IPS-20b (cell line): ENCODE measurements at regions not wholly inside any gene's neighbourhood (a gene's known extent, or its start where the extent isn't known, plus 50 kb on each side); places are given as distances from the start of the nearest gene placed in this dataset.

Experiments used
- H3K27ac ChIP-seq: one replicate; pipeline ENCODE4 v1.5.1; 2013; ENCODE audit warnings: low read length
- H3K27me3 ChIP-seq: 2 replicates; pipeline ENCODE4 v1.6.1; 2013; ENCODE audit warnings: mild to moderate bottlenecking, low read length, inconsistent platforms; ENCODE audit not compliant: insufficient read depth
- H3K36me3 ChIP-seq: 2 replicates; pipeline ENCODE4 v1.6.1; 2013; ENCODE audit warnings: low read depth, mild to moderate bottlenecking, inconsistent platforms, low read length, moderate library complexity; ENCODE audit not compliant: insufficient read depth
- H3K4me1 ChIP-seq: 2 replicates; pipeline ENCODE4 v1.6.1; 2013; ENCODE audit warnings: mild to moderate bottlenecking, control low read depth, inconsistent platforms, low read length, moderate library complexity; ENCODE audit not compliant: insufficient read depth
- H3K4me3 ChIP-seq: 2 replicates; pipeline ENCODE4 v1.5.1; 2013; ENCODE audit warnings: mild to moderate bottlenecking, low read length, inconsistent platforms
- H3K9ac ChIP-seq: 2 replicates; pipeline ENCODE4 v1.6.1; 2013; ENCODE audit warnings: low read depth, mild to moderate bottlenecking, inconsistent platforms, low read length, moderate library complexity
- H3K9me3 ChIP-seq: 2 replicates; pipeline ENCODE4 v1.6.1; 2013; ENCODE audit warnings: mild to moderate bottlenecking, low read depth, low read length, inconsistent platforms; ENCODE audit not compliant: insufficient read depth

DNA sequence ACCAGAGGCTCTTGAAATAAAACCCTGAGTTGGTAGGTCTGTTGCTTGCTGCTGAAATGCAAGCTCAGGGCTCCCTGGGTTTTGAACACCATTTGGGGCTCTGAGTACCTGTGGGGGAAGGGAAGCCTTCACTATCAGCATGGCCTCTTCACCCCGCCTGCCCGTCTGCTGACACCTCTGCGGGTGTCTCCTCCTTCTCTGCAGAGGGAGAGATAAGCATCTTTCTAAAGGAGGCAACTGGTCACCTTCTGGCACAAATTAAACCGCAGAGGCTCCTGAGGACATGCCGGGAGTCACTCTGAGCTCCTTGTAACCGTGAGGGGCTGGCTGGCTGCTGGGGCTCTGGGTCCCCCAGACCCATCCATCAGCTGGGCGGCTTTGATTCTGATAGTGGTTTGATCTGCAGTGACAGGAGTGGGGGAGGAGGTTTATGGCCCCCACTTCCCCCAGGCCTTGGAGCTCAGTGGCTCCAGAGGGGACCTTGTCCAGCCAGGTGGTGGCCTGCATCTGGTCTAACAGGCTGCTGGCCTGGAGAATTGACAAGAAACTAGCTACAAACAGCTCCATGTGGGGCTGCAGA is 123.5 kb downstream of the IRF8 start:
- no peak overlapping the region for H3K9ac ChIP-seq
- peaks cover 21% of the 10 kb centered on the region for H3K9me3 ChIP-seq
- no peaks in the 10 kb centered on the region for H3K4me1 ChIP-seq
- no peak overlapping the region for H3K4me3 ChIP-seq
- no peaks in the 10 kb centered on the region for H3K27me3 ChIP-seq
- H3K27ac ChIP-seq = no peak overlapping the region
- H3K36me3 ChIP-seq = no peaks in the 10 kb centered on the region

DNA sequence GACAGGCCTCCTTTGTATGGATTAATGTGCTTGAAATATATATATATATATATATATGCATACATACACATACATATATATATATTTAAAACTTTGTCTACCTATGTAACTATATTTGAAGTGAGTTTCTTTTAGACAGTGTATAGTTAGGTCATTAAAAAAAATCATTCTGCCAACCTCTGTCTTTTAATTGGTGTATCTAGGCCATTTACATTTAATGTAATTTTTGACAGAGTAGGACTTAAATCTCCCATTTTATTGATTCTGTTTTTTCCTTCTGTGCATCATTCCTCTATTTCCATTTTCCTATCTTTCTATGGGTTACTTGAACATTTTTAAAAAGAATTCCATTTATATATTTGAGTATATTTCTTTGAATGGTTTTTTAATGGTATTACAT is 125.2 kb downstream of the IRF8 start:
- peaks cover 21% of the 10 kb centered on the region for H3K9me3 ChIP-seq

DNA sequence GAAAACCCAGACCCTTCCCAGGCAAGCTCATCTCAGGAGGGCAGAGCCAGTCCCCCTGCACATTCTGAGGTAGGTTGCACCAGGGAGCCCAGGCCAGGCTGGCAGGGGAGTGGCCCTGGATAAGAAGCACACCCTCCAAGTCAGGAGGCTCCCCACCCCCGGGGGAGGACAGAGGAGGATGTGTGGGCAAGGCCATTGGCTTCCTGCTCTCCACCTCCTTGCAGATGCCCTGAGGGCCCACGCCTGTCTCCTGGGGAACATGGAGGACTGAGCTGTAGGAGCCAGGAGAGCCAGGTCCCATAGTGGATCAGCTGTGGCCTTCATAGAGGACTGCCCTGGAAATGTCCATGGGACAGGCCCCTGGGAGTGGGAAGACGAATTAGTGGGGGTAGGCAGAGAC is 126.7 kb downstream of the IRF8 start:
- no peaks in the 10 kb centered on the region for H3K27me3 ChIP-seq
- no peak overlapping the region for H3K9ac ChIP-seq
- no peak overlapping the region for H3K27ac ChIP-seq
- peaks cover 11% of the 10 kb centered on the region; the same call in 1 of the 2 replicates for H3K9me3 ChIP-seq
- no peak overlapping the region for H3K4me3 ChIP-seq
- no peaks in the 10 kb centered on the region for H3K36me3 ChIP-seq
- H3K4me1 ChIP-seq = no peaks in the 10 kb centered on the region

More for the DNA sequence above, 125.2 kb downstream of the IRF8 start:
- Histone ChIP-seq H3K4me3 (no peak overlapping the region), H3K27me3 (no peaks in the 10 kb centered on the region), H3K27ac (no peak overlapping the region), H3K36me3 (no peaks in the 10 kb centered on the region), H3K4me1 (no peaks in the 10 kb centered on the region), H3K9ac (no peak overlapping the region)

- H3K4me1 ChIP-seq = no peaks in the 10 kb centered on the region
- H3K36me3 ChIP-seq = no peaks in the 10 kb centered on the region
- H3K4me3 ChIP-seq = no peak overlapping the region
- no peaks in the 10 kb centered on the region for H3K27me3 ChIP-seq
- peaks cover 11% of the 10 kb centered on the region; the same call in 1 of the 2 replicates for H3K9me3 ChIP-seq
- H3K9ac ChIP-seq = no peak overlapping the region
- no peak overlapping the region for H3K27ac ChIP-seq
Observed at GRCh38 chr16:86026171-86026910, 127.4 kb downstream of the IRF8 start.

- no peaks in the 10 kb centered on the region for H3K27me3 ChIP-seq
- H3K9me3 ChIP-seq = peaks cover 11% of the 10 kb centered on the region; the same call in 1 of the 2 replicates
- H3K4me1 ChIP-seq = no peaks in the 10 kb centered on the region
Observed at GRCh38 chr16:86026916-86027315, 128.0 kb downstream of the IRF8 start.

DNA sequence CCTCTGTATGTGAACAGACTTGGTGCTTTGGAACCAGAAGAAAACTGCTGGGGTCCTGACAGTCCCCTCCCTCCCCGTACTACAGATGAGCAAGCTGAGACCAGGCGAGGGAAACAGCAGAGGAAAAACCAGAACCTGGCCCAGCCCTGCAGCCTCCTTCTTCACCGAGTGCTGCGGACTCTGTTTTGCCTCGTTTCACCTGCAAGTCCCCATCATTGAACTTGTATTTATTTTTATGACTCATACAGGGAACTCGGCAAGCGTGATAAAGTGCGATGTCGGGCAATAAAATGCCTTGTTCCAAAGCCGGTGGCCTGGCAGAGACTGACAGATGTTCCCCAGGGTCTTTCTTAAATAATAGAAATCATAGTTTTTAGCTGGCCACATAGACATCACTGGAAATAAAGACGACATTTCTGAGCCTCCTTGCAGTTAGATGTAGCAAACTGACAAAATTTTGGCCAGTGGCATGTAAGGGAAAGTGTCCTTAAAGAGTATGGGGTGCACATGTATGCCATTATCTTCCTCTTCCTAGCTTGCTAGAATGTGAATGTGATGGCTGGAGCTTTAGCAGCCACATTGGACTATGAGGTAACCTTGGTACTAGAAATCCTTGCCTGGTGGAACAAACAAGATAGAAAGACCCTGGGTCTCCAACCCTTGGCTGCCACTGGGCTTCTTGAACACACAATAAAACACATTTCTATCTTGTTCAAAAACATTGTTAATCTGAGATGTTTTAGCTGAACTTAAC is 128.6 kb downstream of the IRF8 start:
- Histone ChIP-seq H3K27me3 (no peaks in the 10 kb centered on the region; the same call in 1 of the 2 replicates), H3K4me3 (no peak overlapping the region), H3K9ac (no peak overlapping the region), H3K4me1 (peaks cover under 1% of the 10 kb centered on the region; the same call in 1 of the 2 replicates), H3K9me3 (peaks cover 11% of the 10 kb centered on the region; the same call in 1 of the 2 replicates), H3K27ac (no peak overlapping the region), H3K36me3 (no peaks in the 10 kb centered on the region)

More at GRCh38 chr16:86026916-86027315, 128.0 kb downstream of the IRF8 start:
- H3K36me3 ChIP-seq = no peaks in the 10 kb centered on the region
- H3K27ac ChIP-seq = no peak overlapping the region
- no peak overlapping the region for H3K4me3 ChIP-seq
- H3K9ac ChIP-seq = no peak overlapping the region

DNA sequence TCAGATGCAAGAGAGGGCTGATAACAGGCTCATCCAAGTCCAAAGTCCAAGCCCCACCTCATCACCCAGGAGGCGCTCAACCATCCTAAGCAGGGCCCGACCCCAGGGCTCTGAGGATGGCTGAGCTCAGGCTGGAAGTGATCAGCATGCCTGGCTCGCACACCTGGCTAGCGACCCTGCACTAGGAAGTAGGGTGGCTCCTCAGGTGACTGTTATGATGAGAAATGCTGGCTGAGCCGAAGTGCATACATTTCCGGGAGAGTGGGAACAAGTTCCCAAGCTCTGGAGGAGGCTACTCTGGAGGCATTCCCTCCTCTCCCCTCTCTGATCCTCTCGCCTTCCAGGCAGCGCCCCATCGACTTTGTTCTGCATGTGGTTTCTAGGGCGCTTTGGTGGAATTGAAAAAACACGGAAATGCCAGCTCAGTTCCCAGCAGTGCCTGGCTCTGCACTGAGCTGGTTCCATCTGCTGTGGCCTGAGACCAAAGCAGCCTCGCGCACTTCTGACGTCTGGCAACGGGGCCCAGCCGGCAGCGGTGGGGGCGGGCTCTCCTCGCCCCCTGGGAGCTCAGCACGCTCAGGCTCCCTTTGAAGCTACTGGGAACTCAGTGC is 130.3 kb downstream of the IRF8 start:
- Histone ChIP-seq H3K9ac (no peak overlapping the region), H3K4me1 (peaks cover 4% of the 10 kb centered on the region; the same call in 1 of the 2 replicates), H3K27ac (no peak overlapping the region), H3K27me3 (peaks cover 9% of the 10 kb centered on the region), H3K36me3 (no peaks in the 10 kb centered on the region), H3K9me3 (peaks cover 5% of the 10 kb centered on the region; the same call in 1 of the 2 replicates), H3K4me3 (no peak overlapping the region)

- H3K9me3 ChIP-seq = no peaks in the 10 kb centered on the region; the same call in 1 of the 2 replicates
- no peak overlapping the region for H3K9ac ChIP-seq
- no peak overlapping the region for H3K4me3 ChIP-seq
- peaks cover 9% of the 10 kb centered on the region for H3K27me3 ChIP-seq
- no peaks in the 10 kb centered on the region for H3K36me3 ChIP-seq
- no peak overlapping the region for H3K27ac ChIP-seq
- H3K4me1 ChIP-seq = peaks cover 7% of the 10 kb centered on the region; the same call in 1 of the 2 replicates
Observed at GRCh38 chr16:86030116-86030515, 131.2 kb downstream of the IRF8 start.

DNA sequence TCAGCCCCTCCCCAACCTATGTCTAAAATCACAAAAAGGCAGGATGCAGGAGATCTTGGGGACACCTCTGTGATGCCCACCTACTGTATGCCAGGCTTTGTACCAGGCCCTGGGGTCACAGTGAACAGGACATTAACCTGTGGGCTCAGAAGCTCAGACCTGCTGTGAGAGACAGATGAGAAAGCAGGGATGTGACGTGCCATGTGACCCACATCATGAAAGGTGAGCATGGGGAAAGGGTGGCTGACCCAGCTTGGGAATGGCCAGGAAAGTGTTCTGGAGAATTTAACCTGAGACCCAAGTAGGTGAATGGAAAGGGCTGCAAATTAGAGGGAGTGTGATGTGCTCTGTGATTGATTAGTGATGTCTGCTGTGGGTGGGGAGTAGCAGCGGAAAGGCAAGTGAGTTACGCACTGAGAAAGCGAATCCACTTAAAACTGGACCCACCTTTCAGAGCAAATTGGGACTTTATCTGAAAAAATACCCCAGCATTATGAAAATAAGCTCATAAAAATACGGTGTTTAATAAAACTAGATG is 132.2 kb downstream of the IRF8 start:
- Histone ChIP-seq H3K36me3 (no peaks in the 10 kb centered on the region), H3K4me3 (no peak overlapping the region), H3K27ac (no peak overlapping the region), H3K4me1 (peaks cover 7% of the 10 kb centered on the region; the same call in 1 of the 2 replicates), H3K9ac (no peak overlapping the region), H3K9me3 (no peaks in the 10 kb centered on the region; the same call in 1 of the 2 replicates), H3K27me3 (peaks cover 9% of the 10 kb centered on the region)

DNA sequence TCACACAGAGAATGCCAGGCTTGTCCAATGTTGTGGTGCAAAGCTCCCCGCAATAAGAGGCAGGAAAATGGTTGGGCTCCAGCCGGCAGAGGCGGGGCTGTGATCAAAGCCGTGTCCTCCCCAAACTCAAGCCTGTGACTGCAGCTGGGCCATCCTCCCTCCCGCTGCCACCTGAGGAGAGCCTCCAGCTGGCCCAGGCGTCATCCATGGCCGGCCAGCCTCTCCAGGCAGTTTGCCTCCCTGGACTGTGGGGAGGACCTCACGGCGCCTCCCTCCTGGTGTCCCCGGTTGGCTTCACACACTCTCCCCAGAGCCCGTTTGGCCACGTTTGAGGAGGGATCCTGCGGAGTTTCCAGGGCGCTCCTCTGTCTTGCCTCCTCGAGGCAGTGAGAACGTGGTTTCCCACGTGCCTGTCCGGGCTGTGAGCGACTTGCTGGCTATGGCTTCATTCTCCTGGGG is 134.1 kb downstream of the IRF8 start:
- Histone ChIP-seq H3K4me1 (peaks cover 7% of the 10 kb centered on the region; the same call in 1 of the 2 replicates), H3K27ac (no peak overlapping the region), H3K9ac (no peak overlapping the region)

DNA sequence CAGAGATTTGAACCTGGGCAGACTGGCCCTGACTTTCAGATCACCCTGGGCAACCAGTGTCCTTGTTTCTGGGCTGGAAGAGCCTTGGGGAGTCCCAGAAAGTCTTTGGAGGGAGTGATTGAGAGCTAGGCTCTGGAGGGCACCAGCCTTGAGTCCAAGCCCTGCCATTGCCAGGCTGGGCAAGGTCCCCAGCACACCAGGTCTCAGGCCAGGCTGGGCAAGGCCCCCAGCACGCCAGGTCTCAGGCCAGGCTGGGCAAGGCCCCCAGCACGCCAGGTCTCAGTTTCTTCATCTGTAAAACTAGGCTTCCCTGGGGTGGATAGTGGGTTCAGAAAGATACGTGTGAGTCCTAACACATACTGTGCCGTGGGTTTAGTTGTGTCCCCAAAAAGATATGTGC is 135.0 kb downstream of the IRF8 start:
- Histone ChIP-seq H3K27me3 (peaks cover 9% of the 10 kb centered on the region), H3K4me1 (peaks cover 7% of the 10 kb centered on the region; the same call in 1 of the 2 replicates), H3K4me3 (no peak overlapping the region)

More for the DNA sequence above, 134.1 kb downstream of the IRF8 start:
- no peaks in the 10 kb centered on the region; the same call in 1 of the 2 replicates for H3K9me3 ChIP-seq
- no peak overlapping the region for H3K4me3 ChIP-seq
- H3K36me3 ChIP-seq = no peaks in the 10 kb centered on the region
- H3K27me3 ChIP-seq = peaks cover 9% of the 10 kb centered on the region

More for the DNA sequence above, 135.0 kb downstream of the IRF8 start:
- Histone ChIP-seq H3K9me3 (no peaks in the 10 kb centered on the region), H3K36me3 (no peaks in the 10 kb centered on the region), H3K27ac (no peak overlapping the region), H3K9ac (no peak overlapping the region)
